ENCODE measurements at regions not wholly inside any gene's neighbourhood (a gene's known extent, or its start where the extent isn't known, plus 50 kb on each side); places are given as distances from the start of the nearest gene placed in this dataset.

DNA sequence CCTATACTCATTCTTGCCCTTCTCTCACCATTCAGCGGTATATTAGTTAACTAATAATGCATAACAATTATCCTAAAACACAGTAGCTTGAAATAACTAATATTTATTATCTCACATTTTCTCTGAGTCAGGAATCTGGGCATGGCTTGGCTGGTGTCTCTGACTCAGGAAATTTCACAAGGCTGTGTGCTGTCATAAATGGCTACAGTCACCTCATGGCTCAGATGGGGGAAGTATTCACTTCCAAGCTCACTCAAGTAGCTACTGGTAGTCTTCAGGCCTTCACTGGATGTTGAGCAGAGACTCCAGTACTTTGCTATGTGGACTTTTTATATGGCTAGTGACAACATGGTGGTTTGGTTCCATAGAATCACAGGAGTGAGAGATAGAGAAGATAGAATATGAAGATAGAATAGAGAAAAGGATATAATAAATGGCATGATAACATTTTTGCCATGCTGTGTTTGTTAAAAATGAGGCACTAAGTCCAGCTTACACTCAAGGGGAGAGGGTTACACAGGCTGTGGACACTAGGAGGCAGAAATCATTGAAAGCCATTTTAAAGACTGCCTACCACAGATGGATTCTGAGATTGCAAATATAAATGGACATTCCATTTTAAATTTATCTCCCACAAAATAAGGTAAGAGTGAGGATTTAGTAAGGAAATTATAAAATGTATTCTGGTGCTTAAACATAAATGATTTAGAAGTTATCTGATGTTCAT lies 997.8 kb upstream of the CHORDC1 start:
- no peaks in the 10 kb centered on the region for H3F3A ChIP-seq (replicated peaks; ENCODE audit: insufficient read depth)
- no peak overlapping the region for H3K4me3 ChIP-seq (ENCODE audit: low read depth in 2 of 2, low read length in 1 of 2)
- H3K9me2 ChIP-seq = no peaks in the 10 kb centered on the region
- no peaks in the 10 kb centered on the region for H3K79me2 ChIP-seq (ENCODE audit: insufficient read depth)
- no peaks in the 10 kb centered on the region for H4K20me1 ChIP-seq (ENCODE audit: insufficient read depth)
- no peaks in the 10 kb centered on the region for H3K36me3 ChIP-seq (replicated peaks in 1 of 2; ENCODE audit: control insufficient read depth in 1 of 2, insufficient read depth in 2 of 2, low read length in 1 of 2)
- WGBS (ENCODE audit: low lambda C conversion rate) = 0% methylated on average over 1 of the region's 1 CpG
- no peak for DNase-seq
- TF ChIP-seq REST (IDR thresholded peaks at IDR 0.05; ENCODE audit: low read depth, low read length) (no peak), YY1 (IDR thresholded peaks at IDR 0.05; ENCODE audit: low read depth) (no peak), NRF1 (IDR thresholded peaks at IDR 0.05; ENCODE audit: low read depth, low read length) (no peak), RCOR1 (IDR thresholded peaks at IDR 0.05; ENCODE audit: low read length) (no peak)
- TF ChIP-seq, protein P1, sequence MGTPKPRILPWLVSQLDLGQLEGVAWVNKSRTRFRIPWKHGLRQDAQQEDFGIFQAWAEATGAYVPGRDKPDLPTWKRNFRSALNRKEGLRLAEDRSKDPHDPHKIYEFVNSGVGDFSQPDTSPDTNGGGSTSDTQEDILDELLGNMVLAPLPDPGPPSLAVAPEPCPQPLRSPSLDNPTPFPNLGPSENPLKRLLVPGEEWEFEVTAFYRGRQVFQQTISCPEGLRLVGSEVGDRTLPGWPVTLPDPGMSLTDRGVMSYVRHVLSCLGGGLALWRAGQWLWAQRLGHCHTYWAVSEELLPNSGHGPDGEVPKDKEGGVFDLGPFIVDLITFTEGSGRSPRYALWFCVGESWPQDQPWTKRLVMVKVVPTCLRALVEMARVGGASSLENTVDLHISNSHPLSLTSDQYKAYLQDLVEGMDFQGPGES (IDR thresholded peaks at IDR 0.05; ENCODE audit: low read depth, low read length) = no peak
- H3K9ac ChIP-seq = no peak overlapping the region
- no peak overlapping the region for H2AFZ ChIP-seq (ENCODE audit: low read depth)
- no peaks in the 10 kb centered on the region for H3K27me3 ChIP-seq (ENCODE audit: insufficient read depth)
- no peaks in the 10 kb centered on the region for H3K9me3 ChIP-seq
- H3K4me2 ChIP-seq = no peak overlapping the region
- POLR2A ChIA-PET = no interaction called here
- H3K27ac ChIP-seq (ENCODE audit: low read depth in 2 of 2, low read length in 1 of 2) = no peak overlapping the region; a peak in 1 of 4 replicates
- no peaks in the 10 kb centered on the region; a peak in 1 of 4 replicates for H3K4me1 ChIP-seq (ENCODE audit: control insufficient read depth in 1 of 2, insufficient read depth in 2 of 2, low read depth in 1 of 2, low read length in 1 of 2)
- CTCF ChIA-PET = interaction anchor here (0.7 to 1.0 kb wide), 2 partner anchors 9 to 70 kb away, joined by 3 to 4 read pairs; no protein-coding TSS in a partner anchor

- ChIA-PET CTCF (interaction anchor here (1.0 kb wide), 1 partner anchor 122 kb away, joined by 3 read pairs; no protein-coding TSS in a partner anchor), POLR2A (no interaction called here)
- Histone ChIP-seq H3K79me2 (ENCODE audit: insufficient read depth) (no peaks in the 10 kb centered on the region), H3K4me3 (ENCODE audit: low read depth in 2 of 2, low read length in 1 of 2) (no peak overlapping the region), H3K4me1 (ENCODE audit: control insufficient read depth in 1 of 2, insufficient read depth in 2 of 2, low read depth in 1 of 2, low read length in 1 of 2) (no peaks in the 10 kb centered on the region; a peak in 1 of 4 replicates), H3K27me3 (ENCODE audit: insufficient read depth) (no peaks in the 10 kb centered on the region), H3K9me2 (no peaks in the 10 kb centered on the region), H4K20me1 (ENCODE audit: insufficient read depth) (no peaks in the 10 kb centered on the region), H3K9me3 (no peaks in the 10 kb centered on the region), H2AFZ (ENCODE audit: low read depth) (no peak overlapping the region), H3F3A (replicated peaks; ENCODE audit: insufficient read depth) (no peaks in the 10 kb centered on the region), H3K36me3 (replicated peaks in 1 of 2; ENCODE audit: control insufficient read depth in 1 of 2, insufficient read depth in 2 of 2, low read length in 1 of 2) (no peaks in the 10 kb centered on the region), H3K27ac (ENCODE audit: low read depth in 2 of 2, low read length in 1 of 2) (peak overlapping the region in 1 of 2 experiments; percentile 8; a peak in 1 of 4 replicates), H3K9ac (no peak overlapping the region), H3K4me2 (no peak overlapping the region)
- TF ChIP-seq RXRA (IDR thresholded peaks at IDR 0.05; ENCODE audit: borderline replicate concordance, low read depth) = no peak
- TF ChIP-seq SMC3 (IDR thresholded peaks at IDR 0.05; ENCODE audit: low read depth, low read length) = no peak
- TF ChIP-seq FOSL2 (IDR thresholded peaks at IDR 0.05; ENCODE audit: borderline replicate concordance, low read depth) = no peak
- no peak for TF ChIP-seq MXI1 (IDR thresholded peaks at IDR 0.05; ENCODE audit: low read depth, low read length)
- TF ChIP-seq EZH2phosphoT487 (IDR thresholded peaks at IDR 0.05; ENCODE audit: borderline replicate concordance, low read depth) = no peak
- TF ChIP-seq, protein P1 (IDR thresholded peaks at IDR 0.05; ENCODE audit: low read depth, low read length) = no peak
- no peak for TF ChIP-seq FOXM1 (IDR thresholded peaks at IDR 0.05; ENCODE audit: low read depth)
- TF ChIP-seq YY1 (IDR thresholded peaks at IDR 0.05; ENCODE audit: low read depth) = no peak
- TF ChIP-seq, protein P2, sequence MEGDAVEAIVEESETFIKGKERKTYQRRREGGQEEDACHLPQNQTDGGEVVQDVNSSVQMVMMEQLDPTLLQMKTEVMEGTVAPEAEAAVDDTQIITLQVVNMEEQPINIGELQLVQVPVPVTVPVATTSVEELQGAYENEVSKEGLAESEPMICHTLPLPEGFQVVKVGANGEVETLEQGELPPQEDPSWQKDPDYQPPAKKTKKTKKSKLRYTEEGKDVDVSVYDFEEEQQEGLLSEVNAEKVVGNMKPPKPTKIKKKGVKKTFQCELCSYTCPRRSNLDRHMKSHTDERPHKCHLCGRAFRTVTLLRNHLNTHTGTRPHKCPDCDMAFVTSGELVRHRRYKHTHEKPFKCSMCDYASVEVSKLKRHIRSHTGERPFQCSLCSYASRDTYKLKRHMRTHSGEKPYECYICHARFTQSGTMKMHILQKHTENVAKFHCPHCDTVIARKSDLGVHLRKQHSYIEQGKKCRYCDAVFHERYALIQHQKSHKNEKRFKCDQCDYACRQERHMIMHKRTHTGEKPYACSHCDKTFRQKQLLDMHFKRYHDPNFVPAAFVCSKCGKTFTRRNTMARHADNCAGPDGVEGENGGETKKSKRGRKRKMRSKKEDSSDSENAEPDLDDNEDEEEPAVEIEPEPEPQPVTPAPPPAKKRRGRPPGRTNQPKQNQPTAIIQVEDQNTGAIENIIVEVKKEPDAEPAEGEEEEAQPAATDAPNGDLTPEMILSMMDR (IDR thresholded peaks at IDR 0.05) = no peak
- TF ChIP-seq NRF1 (IDR thresholded peaks at IDR 0.05; ENCODE audit: low read depth, low read length) = no peak
- DNase-seq = no peak
- WGBS (ENCODE audit: low lambda C conversion rate) = 36% methylated on average over 1 of the region's 1 CpG
Observed at GRCh38 chr11:91219535-91219934, 996.7 kb upstream of the CHORDC1 start.

Measured in SK-N-SH (cell line).